ENCODE measurements at regions not wholly inside any gene's neighbourhood (a gene's known extent, or its start where the extent isn't known, plus 50 kb on each side); places are given as distances from the start of the nearest gene placed in this dataset.

DNA sequence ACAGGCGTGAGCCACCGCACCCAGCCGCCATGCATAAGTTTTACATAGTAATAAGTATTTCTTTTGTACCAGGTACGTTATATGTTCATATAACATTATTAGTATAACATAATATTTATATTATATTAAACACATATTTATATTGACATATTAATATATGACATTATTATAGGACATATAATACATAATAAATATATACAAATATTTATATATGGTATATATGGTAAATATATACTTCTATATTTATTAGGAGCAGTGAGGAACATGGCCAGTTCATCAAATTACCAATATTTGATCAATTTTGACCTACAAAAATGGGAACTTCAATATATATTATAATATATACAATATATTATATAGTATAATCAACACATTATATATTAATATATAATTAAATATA is 245.9 kb upstream of the FGGY start:
- TF ChIP-seq, protein P1, sequence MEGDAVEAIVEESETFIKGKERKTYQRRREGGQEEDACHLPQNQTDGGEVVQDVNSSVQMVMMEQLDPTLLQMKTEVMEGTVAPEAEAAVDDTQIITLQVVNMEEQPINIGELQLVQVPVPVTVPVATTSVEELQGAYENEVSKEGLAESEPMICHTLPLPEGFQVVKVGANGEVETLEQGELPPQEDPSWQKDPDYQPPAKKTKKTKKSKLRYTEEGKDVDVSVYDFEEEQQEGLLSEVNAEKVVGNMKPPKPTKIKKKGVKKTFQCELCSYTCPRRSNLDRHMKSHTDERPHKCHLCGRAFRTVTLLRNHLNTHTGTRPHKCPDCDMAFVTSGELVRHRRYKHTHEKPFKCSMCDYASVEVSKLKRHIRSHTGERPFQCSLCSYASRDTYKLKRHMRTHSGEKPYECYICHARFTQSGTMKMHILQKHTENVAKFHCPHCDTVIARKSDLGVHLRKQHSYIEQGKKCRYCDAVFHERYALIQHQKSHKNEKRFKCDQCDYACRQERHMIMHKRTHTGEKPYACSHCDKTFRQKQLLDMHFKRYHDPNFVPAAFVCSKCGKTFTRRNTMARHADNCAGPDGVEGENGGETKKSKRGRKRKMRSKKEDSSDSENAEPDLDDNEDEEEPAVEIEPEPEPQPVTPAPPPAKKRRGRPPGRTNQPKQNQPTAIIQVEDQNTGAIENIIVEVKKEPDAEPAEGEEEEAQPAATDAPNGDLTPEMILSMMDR (IDR thresholded peaks at IDR 0.05): no peak

DNA sequence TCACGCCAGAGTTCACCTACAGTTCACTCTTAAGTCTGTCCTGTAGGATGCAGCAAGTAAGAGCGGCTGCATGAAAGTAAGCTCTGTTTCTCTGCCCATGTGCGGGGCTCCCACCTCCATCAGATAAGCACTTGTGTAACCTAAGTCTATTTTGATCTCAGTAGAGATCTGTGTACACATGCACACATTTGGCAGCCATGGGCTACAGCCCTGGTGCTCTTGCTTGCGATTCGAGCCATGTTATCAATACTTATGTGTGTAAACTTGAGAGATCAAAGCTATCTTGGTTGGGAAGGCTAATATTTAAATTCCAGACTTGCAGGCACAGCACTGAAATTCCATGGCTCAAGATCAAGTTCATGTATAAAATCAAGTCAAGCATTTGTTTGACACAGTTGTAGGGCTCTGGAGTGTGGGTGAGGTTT is 244.7 kb upstream of the FGGY start:
- TF ChIP-seq, protein P1 (IDR thresholded peaks at IDR 0.05): no peak

DNA sequence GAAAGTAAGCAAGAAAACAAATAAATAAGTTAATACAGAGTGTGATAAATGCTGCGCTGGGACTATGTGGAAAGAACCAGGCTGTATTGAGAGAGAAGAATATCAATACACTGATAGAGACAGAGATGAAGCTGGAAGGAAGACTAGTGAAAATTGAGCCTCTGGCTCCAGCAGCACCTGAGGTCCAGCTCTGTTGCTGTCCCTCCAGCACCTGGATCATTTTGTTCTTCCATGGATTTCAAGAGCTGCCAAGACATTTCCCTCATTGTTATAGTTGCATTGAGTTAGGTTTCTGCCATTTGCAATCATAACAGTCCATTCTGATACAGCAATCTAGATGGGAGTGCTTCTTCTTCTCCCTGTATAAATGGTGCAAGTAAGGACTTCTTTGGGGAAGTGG is 242.7 kb upstream of the FGGY start:
- TF ChIP-seq, protein P1 (IDR thresholded peaks at IDR 0.05): no peak

DNA sequence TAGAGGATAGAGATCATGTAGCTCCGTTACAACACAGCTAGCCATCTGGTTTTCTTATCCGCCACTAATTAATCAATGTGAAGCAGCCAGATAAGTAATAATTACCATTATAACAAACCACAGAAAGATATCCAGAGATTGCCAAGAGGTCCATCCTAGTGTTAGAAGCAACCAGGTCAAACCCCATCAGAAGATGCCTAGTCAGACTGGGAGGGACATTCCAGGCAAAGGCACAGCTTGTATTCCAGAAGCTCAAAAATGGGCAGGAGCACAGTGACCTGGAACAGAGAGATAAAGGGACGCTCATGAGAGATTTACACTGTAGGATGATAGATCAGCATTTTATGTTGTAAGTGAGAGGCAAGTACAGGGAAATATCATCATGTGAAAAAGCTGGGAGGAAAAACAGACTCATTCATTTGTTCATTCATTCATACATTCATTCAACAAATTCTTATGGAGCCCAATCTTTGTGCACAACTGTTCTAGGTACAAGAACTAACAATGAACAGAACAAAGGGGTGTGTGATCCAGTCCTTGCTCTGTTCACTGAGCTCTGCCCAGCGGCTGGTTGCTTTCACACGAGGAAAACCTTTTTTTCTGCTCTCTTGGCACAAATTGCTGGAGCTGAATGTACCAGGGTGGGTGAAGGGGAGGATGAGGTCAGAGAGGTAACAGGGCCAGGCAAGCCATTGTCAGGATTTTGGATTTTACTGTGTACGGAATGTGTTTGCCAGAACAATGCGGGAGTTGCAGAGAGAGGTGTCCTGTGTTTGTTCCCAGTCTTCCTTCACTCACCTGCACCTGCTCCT is 240.8 kb upstream of the FGGY start:
- TF ChIP-seq, protein P1 (IDR thresholded peaks at IDR 0.05): no peak

DNA sequence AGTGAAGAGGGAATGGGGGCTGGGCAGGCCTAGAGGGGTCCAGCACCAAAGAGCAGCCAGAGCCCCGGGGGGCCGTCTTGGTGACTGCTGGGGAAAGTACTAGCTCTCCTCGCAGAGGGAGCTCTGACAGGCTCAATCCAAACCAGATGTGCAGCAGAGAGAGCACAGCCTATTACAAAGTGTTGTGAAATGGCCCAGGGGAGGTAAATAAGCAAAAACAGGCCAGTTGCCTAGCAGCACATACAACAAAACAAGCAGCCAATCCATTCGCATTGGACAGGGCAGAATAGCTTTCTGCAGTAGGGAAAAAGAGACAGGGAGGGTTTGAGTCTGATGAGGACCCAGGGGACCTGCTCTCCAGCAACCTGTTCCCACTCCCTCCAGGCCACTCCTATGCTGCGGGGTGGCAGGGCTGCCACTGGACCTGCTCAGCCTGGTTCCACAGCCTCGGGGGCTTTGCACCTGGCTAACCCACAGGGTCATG is 239.6 kb upstream of the FGGY start:
- TF ChIP-seq, protein P1 (IDR thresholded peaks at IDR 0.05): no peak

DNA sequence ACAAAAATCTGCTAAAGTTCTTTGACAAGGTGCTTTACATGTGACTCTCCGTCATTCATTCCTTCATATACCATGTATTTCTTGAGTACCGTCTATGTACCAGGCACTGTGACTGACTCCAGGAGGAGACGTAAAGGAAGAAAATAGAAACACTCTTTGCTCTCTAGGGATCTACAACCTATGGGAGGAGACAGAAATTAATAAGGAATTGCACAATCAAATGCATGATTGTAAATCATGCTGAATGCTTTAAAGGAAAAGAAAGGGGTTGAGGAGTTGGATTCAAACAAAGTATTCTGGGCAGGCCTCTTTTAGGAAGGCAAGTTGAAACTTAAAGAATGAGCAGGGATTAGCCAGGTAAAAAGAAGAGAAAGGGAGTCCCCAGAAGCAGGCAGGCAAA is 239.1 kb upstream of the FGGY start:
- TF ChIP-seq, protein P1 (IDR thresholded peaks at IDR 0.05): no peak

DNA sequence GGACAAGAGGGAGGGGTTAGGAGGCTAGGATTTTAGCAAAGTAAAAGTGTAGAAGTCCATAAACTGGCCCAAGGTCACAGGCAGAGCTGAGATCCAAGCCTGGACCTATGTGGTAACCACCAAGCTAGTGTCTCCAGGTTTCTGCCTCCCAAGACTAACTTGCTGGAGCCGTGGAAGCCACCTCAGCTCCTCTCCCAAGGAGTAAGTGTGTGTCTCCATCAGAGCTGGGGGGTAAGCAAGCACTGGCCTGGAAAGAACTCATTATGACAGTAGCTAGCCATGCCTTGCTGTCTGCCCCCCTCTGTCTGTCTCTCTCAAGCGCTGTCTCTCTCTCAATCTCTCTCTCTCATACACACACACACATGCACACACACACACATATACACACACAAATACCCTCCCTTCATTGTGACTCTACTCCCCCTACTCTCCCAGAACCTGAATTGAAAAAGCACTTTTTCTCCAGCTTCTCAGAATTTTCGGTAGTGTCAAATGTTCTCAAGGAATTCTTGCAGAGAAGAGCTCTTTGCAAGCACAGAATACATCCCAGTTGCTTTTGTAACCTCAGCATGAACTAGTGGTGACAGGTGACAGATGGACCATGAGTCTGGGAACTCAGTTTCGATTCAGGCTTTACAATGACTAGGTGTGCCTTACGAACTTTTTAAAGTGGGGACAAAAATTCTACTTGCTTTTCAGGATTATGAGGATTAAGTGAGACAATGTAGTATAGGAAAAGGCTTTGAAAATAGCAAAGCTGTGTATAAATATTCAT is 238.0 kb upstream of the FGGY start:
- TF ChIP-seq, protein P1 (IDR thresholded peaks at IDR 0.05): no peak
